ENCODE measurements at regions not wholly inside any gene's neighbourhood (a gene's known extent, or its start where the extent isn't known, plus 50 kb on each side); places are given as distances from the start of the nearest gene placed in this dataset.

GRCh38 chrX:69554321-69554947 lies 50.3 kb downstream of the NALF2 start:
- no peak overlapping the region for H3K4me3 Mint-ChIP-seq
- no peaks in the 10 kb centered on the region for H3K4me1 Mint-ChIP-seq
- no peaks in the 10 kb centered on the region for H3K36me3 Mint-ChIP-seq
- no peaks in the 10 kb centered on the region for H3K9me3 Mint-ChIP-seq
- H3K27me3 Mint-ChIP-seq (ENCODE audit: low read depth in 3 of 3) = peaks cover 1 to 5% (median 2%) of the 10 kb centered on the region in 3 donors
- H3K27ac Mint-ChIP-seq = no peak overlapping the region
- DNase-seq = no peak

DNA sequence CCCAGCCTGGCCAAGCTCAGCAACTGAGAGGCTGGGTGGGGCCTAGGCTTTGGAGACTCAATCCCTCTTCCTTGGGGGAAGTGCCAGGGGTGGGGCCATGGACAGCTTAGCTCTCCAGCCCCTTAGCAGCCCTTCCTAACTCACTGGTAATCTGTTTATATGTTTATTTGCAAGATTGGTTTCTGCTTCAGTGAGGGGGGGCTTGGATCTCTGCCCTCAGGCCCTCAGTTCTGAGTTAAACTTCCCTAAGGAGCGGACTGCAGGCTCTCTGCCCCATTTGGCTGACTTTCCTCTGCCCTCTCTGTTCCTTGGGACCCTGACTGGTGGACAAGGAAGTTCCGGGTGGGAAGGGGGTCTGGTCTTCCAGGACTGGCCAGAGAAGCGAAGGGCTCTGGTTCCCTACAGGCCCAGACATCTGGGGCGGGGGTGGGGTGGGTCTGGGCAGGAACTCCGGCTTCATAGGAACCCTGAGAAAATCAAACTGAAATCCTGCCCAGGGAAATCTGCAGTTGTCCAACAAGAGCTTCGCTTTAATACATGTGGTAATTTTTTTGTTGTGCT lies 51.4 kb downstream of the NALF2 start:
- no peak for DNase-seq
- Mint-ChIP-seq H3K27ac (no peak overlapping the region), H3K4me1 (no peaks in the 10 kb centered on the region), H3K9me3 (no peaks in the 10 kb centered on the region), H3K4me3 (no peak overlapping the region), H3K27me3 (ENCODE audit: low read depth in 3 of 3) (peaks cover under 1 to 5% (median 2%) of the 10 kb centered on the region in 3 donors), H3K36me3 (no peaks in the 10 kb centered on the region)

- Mint-ChIP-seq H3K27ac (no peak overlapping the region), H3K36me3 (no peaks in the 10 kb centered on the region), H3K9me3 (no peaks in the 10 kb centered on the region), H3K4me1 (no peaks in the 10 kb centered on the region), H3K4me3 (no peak overlapping the region), H3K27me3 (ENCODE audit: low read depth in 3 of 3) (peaks cover 0 to 5% (median 2%) of the 10 kb centered on the region in 3 donors)
- no peak for DNase-seq
These were observed 52.2 kb downstream of the NALF2 start for GRCh38 chrX:69556060-69557011.

DNA sequence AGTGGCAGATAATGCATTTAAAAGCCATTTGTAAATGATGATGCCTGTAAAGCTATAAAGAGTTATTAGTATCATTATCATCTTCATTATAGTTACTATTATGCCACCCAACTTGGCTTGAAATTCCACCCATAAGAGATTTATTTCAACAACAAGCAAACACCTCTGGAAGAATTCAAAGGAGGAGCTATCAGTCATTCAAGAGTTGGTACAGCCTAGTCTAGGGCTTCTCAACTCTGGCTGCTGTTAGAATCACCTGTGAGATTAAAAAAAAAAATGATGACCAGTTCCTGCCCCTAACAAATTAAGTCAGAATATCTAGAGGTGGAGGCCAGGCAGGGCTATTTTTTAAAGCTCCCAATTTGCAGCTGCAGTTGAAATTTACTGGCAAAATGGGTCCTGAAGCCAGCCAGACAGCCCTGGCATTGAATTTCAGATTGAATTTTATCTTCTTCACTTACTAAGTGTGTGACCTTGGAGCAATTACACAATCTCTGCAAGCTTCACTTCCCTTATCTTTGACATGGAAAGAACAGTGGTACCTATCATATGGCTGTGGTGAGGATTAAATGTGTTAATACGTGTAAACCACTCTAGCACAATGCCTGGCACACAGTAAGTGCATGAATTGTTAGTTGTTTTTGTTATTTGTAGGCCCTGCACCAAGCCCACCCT lies 52.9 kb upstream of the EDA start:
- DNase-seq = no peak
- Mint-ChIP-seq H3K4me3 (no peak overlapping the region), H3K27ac (no peak overlapping the region), H3K36me3 (no peaks in the 10 kb centered on the region), H3K4me1 (no peaks in the 10 kb centered on the region), H3K27me3 (ENCODE audit: low read depth in 3 of 3) (peaks cover 0 to 6% (median 0%) of the 10 kb centered on the region in 3 donors), H3K9me3 (no peaks in the 10 kb centered on the region)

GRCh38 chrX:69564665-69565064 lies 51.2 kb upstream of the EDA start:
- H3K27ac Mint-ChIP-seq = peak overlapping the region in 1 of 6 donors; percentile 13
- peaks cover 0 to 3% (median 0%) of the 10 kb centered on the region in 3 donors for H3K27me3 Mint-ChIP-seq (ENCODE audit: low read depth in 3 of 3)
- no peaks in the 10 kb centered on the region for H3K36me3 Mint-ChIP-seq
- no peaks in the 10 kb centered on the region for H3K4me1 Mint-ChIP-seq
- H3K9me3 Mint-ChIP-seq = no peaks in the 10 kb centered on the region
- no peak overlapping the region for H3K4me3 Mint-ChIP-seq
- no peak for DNase-seq

GRCh38 chrX:69565247-69565815 lies 50.6 kb upstream of the EDA start:
- no peak overlapping the region for H3K4me3 Mint-ChIP-seq
- peaks cover 0 to 3% (median 0%) of the 10 kb centered on the region in 3 donors for H3K27me3 Mint-ChIP-seq (ENCODE audit: low read depth in 3 of 3)
- DNase-seq = no peak
- no peaks in the 10 kb centered on the region for H3K36me3 Mint-ChIP-seq
- H3K9me3 Mint-ChIP-seq = no peaks in the 10 kb centered on the region
- no peak overlapping the region for H3K27ac Mint-ChIP-seq
- no peaks in the 10 kb centered on the region for H3K4me1 Mint-ChIP-seq

All from immature natural killer cell (primary cell).